Trophoblast cell (in vitro differentiated cells and primary cell): ENCODE measurements at regions not wholly inside any gene's neighbourhood (a gene's known extent, or its start where the extent isn't known, plus 50 kb on each side); places are given as distances from the start of the nearest gene placed in this dataset.

Source experiments
- DNase-seq, 2 donors: peaks; one replicate each; pipeline ENCODE4 v3.0.0-alpha.2; 2016
- H2AFZ ChIP-seq: 2 replicates; pipeline ENCODE4 v1.6.1; 2013; ENCODE audit warnings: low read length, moderate library complexity, mild to moderate bottlenecking; ENCODE audit not compliant: insufficient read depth, poor library complexity
- H2AK5ac ChIP-seq: 2 replicates; pipeline ENCODE4 v1.6.1; 2013; ENCODE audit warnings: mild to moderate bottlenecking, low read length
- H2BK120ac ChIP-seq: 2 replicates; pipeline ENCODE4 v1.6.1; 2013; ENCODE audit warnings: low read length, mild to moderate bottlenecking, moderate library complexity; ENCODE audit not compliant: insufficient read depth, poor library complexity
- H2BK12ac ChIP-seq: 2 replicates; pipeline ENCODE4 v1.6.1; 2013; ENCODE audit warnings: mild to moderate bottlenecking, low read length, moderate library complexity
- H2BK5ac ChIP-seq: 2 replicates; pipeline ENCODE4 v1.6.1; 2013; ENCODE audit warnings: low read length, low read depth, moderate library complexity, mild to moderate bottlenecking; ENCODE audit not compliant: poor library complexity
- H3K14ac ChIP-seq: 2 replicates; pipeline ENCODE4 v1.6.1; 2013; ENCODE audit warnings: mild to moderate bottlenecking, low read length
- H3K18ac ChIP-seq: 2 replicates; pipeline ENCODE4 v1.6.1; 2013; ENCODE audit warnings: mild to moderate bottlenecking, low read length
- H3K23ac ChIP-seq: 2 replicates; pipeline ENCODE4 v1.6.1; 2013; ENCODE audit warnings: low read length
- H3K27ac ChIP-seq: 2 replicates; pipeline ENCODE4 v1.5.1; 2013; ENCODE audit warnings: low read depth, mild to moderate bottlenecking, inconsistent platforms, low read length, moderate library complexity
- H3K27me3 ChIP-seq: 2 replicates; pipeline ENCODE4 v1.6.1; 2013; ENCODE audit warnings: inconsistent platforms, mild to moderate bottlenecking, low read length, moderate library complexity; ENCODE audit not compliant: insufficient read depth
- H3K36me3 ChIP-seq, 2 experiments: 1 replicate in 1 of 2; 2 replicates in 1 of 2; pipeline ENCODE4 v1.6.1; 2013; ENCODE audit warnings: low read length in 2 of 2, mild to moderate bottlenecking in 2 of 2, moderate library complexity in 1 of 2; ENCODE audit not compliant: insufficient read depth in 2 of 2, control insufficient read depth in 1 of 2
- H3K4ac ChIP-seq: 2 replicates; pipeline ENCODE4 v1.6.1; 2013; ENCODE audit warnings: low read depth, mild to moderate bottlenecking, low read length, moderate library complexity
- H3K4me1 ChIP-seq, 2 experiments: 1 replicate in 1 of 2; 2 replicates in 1 of 2; pipeline ENCODE4 v1.6.1; 2013; ENCODE audit warnings: low read length in 2 of 2, mild to moderate bottlenecking in 2 of 2, moderate library complexity in 1 of 2; ENCODE audit not compliant: insufficient read depth in 2 of 2, control insufficient read depth in 1 of 2
- H3K4me2 ChIP-seq: 2 replicates; pipeline ENCODE4 v1.6.1; 2013; ENCODE audit warnings: inconsistent platforms, mild to moderate bottlenecking, low read length, moderate library complexity
- H3K4me3 ChIP-seq: 2 replicates; pipeline ENCODE4 v1.5.1; 2013; ENCODE audit warnings: mild to moderate bottlenecking, low read depth, low read length, inconsistent platforms
- H3K79me1 ChIP-seq: one replicate; pipeline ENCODE4 v1.6.1; 2013; ENCODE audit warnings: low read length
- H3K79me2 ChIP-seq: 2 replicates; pipeline ENCODE4 v1.6.1; 2013; ENCODE audit warnings: low read length, mild to moderate bottlenecking; ENCODE audit not compliant: control insufficient read depth, insufficient read depth, poor library complexity
- H3K9ac ChIP-seq: 2 replicates; pipeline ENCODE4 v1.6.1; 2013; ENCODE audit warnings: mild to moderate bottlenecking, low read length
- H3K9me3 ChIP-seq: 2 replicates; pipeline ENCODE4 v1.6.1; 2013; ENCODE audit warnings: low read depth, mild to moderate bottlenecking, control low read depth, inconsistent platforms, low read length; ENCODE audit not compliant: insufficient read depth
- H4K12ac ChIP-seq: 2 replicates; pipeline ENCODE4 v1.6.1; 2013; ENCODE audit warnings: low read depth, mild to moderate bottlenecking, low read length, moderate library complexity
- H4K8ac ChIP-seq: 2 replicates; pipeline ENCODE4 v1.6.1; 2013; ENCODE audit warnings: low read depth, mild to moderate bottlenecking, low read length, moderate library complexity
- H4K91ac ChIP-seq: one replicate; pipeline ENCODE4 v1.6.1; 2013; ENCODE audit warnings: low read depth, mild to moderate bottlenecking, low read length, moderate library complexity
- WGBS: extraction: QIAGEN DNeasy Blood & Tissue Kit; methylation state at CpG from one replicate; pipeline ENCODE4 v1.1.7; 2013; ENCODE audit warnings: missing lambda C conversion rate; ENCODE audit not compliant: insufficient read length, insufficient coverage; ENCODE audit errors: extremely low coverage; 5-methylcytosine and 5-hydroxymethylcytosine counted together

DNA sequence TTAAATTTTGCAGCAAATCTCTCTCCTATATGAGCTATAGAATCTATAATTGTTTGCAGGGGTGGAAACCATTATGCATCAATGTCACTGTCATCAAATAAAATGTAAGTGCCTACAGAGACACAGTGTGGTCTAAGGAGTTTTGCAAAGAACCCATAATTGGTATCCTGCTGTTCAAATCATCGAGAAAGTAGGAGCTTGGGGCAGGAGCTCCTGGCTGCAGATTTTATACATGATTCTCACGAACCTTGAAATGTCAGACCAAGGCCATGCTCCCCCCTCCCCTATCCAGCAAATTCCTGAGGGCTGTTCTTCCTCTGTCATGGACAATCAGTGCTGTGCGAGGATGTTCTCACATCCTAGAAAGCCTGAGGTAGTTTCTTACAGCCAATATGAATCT, 119.5 kb upstream of the CYRIA start:
- H2AK5ac ChIP-seq, result no peak overlapping the region
- DNase-seq, result no peak
- H3K4me2 ChIP-seq, result no peak overlapping the region
- H4K12ac ChIP-seq, result no peak overlapping the region
- H2AFZ ChIP-seq, result no peak overlapping the region
- no peak overlapping the region for H3K4me3 ChIP-seq
- H3K27me3 ChIP-seq, result no peaks in the 10 kb centered on the region
- no CpG with 5 or more reads among the region's 3 CpGs for WGBS
- no peaks in the 10 kb centered on the region for H3K36me3 ChIP-seq
- H4K8ac ChIP-seq, result no peak overlapping the region
- H3K79me1 ChIP-seq, result no peaks in the 10 kb centered on the region
- no peak overlapping the region for H2BK5ac ChIP-seq
- H3K18ac ChIP-seq, result no peak overlapping the region
- H4K91ac ChIP-seq, result no peak overlapping the region
- H2BK12ac ChIP-seq, result no peak overlapping the region
- no peaks in the 10 kb centered on the region for H3K79me2 ChIP-seq
- H3K4me1 ChIP-seq, result no peaks in the 10 kb centered on the region
- H3K14ac ChIP-seq, result no peak overlapping the region
- H3K4ac ChIP-seq, result no peak overlapping the region
- H3K23ac ChIP-seq, result no peak overlapping the region
- no peaks in the 10 kb centered on the region for H3K9me3 ChIP-seq
- H2BK120ac ChIP-seq, result no peak overlapping the region
- no peak overlapping the region for H3K27ac ChIP-seq
- no peak overlapping the region for H3K9ac ChIP-seq

DNA sequence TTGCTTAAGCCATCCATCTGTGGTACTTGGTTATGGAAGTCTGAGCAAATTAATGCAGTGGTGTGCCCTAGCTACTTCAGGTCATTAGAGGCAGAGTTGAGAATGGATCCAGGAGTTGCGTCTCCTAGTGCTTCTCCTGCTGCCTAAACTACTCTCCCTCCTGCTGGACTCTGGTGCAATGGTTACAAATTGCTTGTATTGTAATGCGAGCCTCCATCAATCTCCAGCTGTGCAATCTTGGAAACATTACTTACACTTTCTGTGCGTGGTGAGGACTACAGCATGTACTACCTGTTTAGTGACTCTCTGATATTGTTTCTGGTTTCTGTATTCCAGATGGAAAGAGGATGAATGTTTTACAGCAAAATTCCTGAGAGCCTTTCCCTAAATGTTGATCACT, 119.0 kb upstream of the CYRIA start:
- no peak overlapping the region for H3K27ac ChIP-seq
- no CpG with 5 or more reads among the region's 3 CpGs for WGBS

DNA sequence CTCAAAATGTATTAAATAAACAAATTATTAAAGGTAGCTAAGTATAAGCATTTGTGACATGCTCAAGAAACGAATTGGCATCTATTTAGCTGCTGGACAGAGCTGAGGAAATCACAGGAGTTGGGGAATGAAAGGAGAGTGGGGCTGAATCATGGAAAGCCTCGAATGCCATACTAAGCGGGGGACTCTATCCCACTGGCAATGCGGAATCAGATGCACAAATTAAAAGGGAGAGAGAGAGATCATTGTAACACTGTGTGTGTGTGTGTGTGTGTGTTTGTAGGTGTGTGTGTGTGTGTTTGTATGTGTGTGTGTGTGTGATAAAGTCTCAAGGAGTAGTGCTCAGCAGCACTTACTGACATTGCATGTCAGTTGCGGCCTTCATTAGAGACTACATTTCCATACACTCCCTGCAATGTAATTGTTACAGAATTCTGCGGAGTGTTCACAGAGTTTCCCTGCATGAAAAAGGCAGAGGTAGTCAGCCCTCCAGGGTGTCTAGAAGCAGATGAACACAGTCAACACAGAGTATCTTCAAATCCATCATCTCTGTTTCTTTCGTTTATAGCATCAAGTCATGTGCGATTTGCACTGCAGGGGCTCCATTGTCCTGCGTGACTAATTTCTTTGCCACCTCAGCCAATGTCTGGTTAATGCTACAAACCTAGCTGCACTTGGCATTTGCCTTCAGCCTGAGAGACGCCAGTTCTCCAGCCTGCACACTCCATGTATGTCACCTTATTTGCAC, 111.7 kb upstream of the CYRIA start:
- no peak overlapping the region for H4K12ac ChIP-seq
- H4K8ac ChIP-seq, result no peak overlapping the region
- H3K27ac ChIP-seq, result no peak overlapping the region
- H3K9ac ChIP-seq, result no peak overlapping the region
- H3K4me1 ChIP-seq, result peaks cover 3 to 4% of the 10 kb centered on the region in 2 experiments
- H2BK120ac ChIP-seq, result no peak overlapping the region
- H3K36me3 ChIP-seq, result no peaks in the 10 kb centered on the region
- H3K18ac ChIP-seq, result no peak overlapping the region
- H3K23ac ChIP-seq, result no peak overlapping the region
- no peak overlapping the region for H3K14ac ChIP-seq
- H3K79me1 ChIP-seq, result no peaks in the 10 kb centered on the region
- H4K91ac ChIP-seq, result no peak overlapping the region
- H3K79me2 ChIP-seq, result no peaks in the 10 kb centered on the region
- H3K4me2 ChIP-seq, result no peak overlapping the region
- no peaks in the 10 kb centered on the region for H3K9me3 ChIP-seq
- H2BK12ac ChIP-seq, result no peak overlapping the region
- H3K4ac ChIP-seq, result no peak overlapping the region
- no peaks in the 10 kb centered on the region for H3K27me3 ChIP-seq
- no CpG with 5 or more reads among the region's 10 CpGs for WGBS
- no peak overlapping the region for H3K4me3 ChIP-seq
- DNase-seq, result no peak
- H2AFZ ChIP-seq, result no peak overlapping the region
- no peak overlapping the region for H2AK5ac ChIP-seq
- no peak overlapping the region for H2BK5ac ChIP-seq

More for the DNA sequence above, 119.0 kb upstream of the CYRIA start:
- Histone ChIP-seq H3K14ac (no peak overlapping the region), H3K23ac (no peak overlapping the region), H2BK5ac (no peak overlapping the region), H4K8ac (no peak overlapping the region), H2AK5ac (no peak overlapping the region), H3K18ac (no peak overlapping the region), H3K4ac (no peak overlapping the region), H3K4me3 (no peak overlapping the region), H3K9me3 (no peaks in the 10 kb centered on the region), H3K36me3 (no peaks in the 10 kb centered on the region), H4K12ac (no peak overlapping the region), H2AFZ (no peak overlapping the region), H3K27me3 (no peaks in the 10 kb centered on the region), H2BK12ac (no peak overlapping the region), H4K91ac (no peak overlapping the region), H3K4me1 (no peaks in the 10 kb centered on the region), H3K9ac (no peak overlapping the region), H2BK120ac (no peak overlapping the region), H3K79me1 (no peaks in the 10 kb centered on the region), H3K79me2 (no peaks in the 10 kb centered on the region), H3K4me2 (no peak overlapping the region)
- no peak for DNase-seq

DNA sequence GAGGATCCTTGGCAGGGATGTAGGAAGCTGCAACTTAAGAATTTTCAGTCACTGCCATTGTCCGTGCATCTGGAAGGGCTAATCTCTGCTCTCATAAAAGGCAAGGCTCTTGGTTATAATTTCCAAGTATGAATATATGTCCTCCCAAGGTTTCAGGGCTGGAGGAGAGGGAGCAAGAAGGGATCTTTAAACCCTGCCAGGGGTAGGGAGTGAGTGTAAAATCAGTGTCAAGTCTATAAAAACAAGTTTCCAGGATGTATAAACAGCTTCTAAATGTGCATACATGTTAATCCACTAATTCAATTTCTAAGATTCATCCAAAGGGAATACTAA, 110.2 kb upstream of the CYRIA start:
- H2AFZ ChIP-seq, result no peak overlapping the region
- H3K9ac ChIP-seq, result no peak overlapping the region
- no peak overlapping the region for H4K91ac ChIP-seq
- H3K23ac ChIP-seq, result no peak overlapping the region
- H3K4me2 ChIP-seq, result no peak overlapping the region
- no peaks in the 10 kb centered on the region for H3K36me3 ChIP-seq
- H2BK5ac ChIP-seq, result no peak overlapping the region
- H3K14ac ChIP-seq, result no peak overlapping the region
- H4K12ac ChIP-seq, result no peak overlapping the region
- H3K27ac ChIP-seq, result no peak overlapping the region
- no peak overlapping the region for H2BK12ac ChIP-seq
- peaks cover 3 to 4% of the 10 kb centered on the region in 2 experiments for H3K4me1 ChIP-seq
- no peak overlapping the region for H3K4me3 ChIP-seq
- no peaks in the 10 kb centered on the region for H3K27me3 ChIP-seq
- H3K18ac ChIP-seq, result no peak overlapping the region
- DNase-seq, result no peak
- no peaks in the 10 kb centered on the region for H3K9me3 ChIP-seq
- no peaks in the 10 kb centered on the region for H3K79me1 ChIP-seq
- no peak overlapping the region for H4K8ac ChIP-seq
- no CpG with 5 or more reads among the region's 1 CpG for WGBS
- H3K4ac ChIP-seq, result no peak overlapping the region
- H3K79me2 ChIP-seq, result no peaks in the 10 kb centered on the region
- no peak overlapping the region for H2BK120ac ChIP-seq
- no peak overlapping the region for H2AK5ac ChIP-seq
